ENCODE measurements at regions not wholly inside any gene's neighbourhood (a gene's known extent, or its start where the extent isn't known, plus 50 kb on each side); places are given as distances from the start of the nearest gene placed in this dataset.

DNA sequence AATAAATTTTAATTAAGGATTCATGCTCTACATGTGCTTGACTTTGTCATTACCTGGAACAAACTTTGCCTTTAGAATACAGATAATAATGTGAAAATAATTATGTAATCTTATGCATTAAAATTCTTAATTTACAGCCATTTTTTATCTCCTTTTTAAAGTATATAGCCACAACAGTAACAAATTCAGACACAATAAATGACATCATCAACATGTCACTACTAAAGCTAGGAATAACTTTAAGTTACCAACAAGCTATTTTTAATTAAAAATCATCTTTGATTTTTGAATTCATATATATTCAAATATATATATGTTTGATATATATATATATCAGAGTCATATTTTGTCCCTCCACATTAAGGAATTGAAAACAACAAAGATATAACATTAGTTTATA is 107.7 kb downstream of the MAD2L1 start:
- no TSS peak for BruUV-seq (replicated peaks)
- TF ChIP-seq STAT3 (IDR thresholded peaks at IDR 0.05; ENCODE audit: low read depth, low read length) (no peak), RCOR1 (conservative IDR thresholded peaks at IDR 0.05; ENCODE audit: low read depth, low read length) (no peak), SMAD5 (IDR thresholded peaks at IDR 0.05; ENCODE audit: low read depth) (no peak)
- H3K9ac ChIP-seq (ENCODE audit: control insufficient read depth, insufficient read depth, low read length) = no peak overlapping the region
- ChIA-PET POLR2A (no interaction called here), CTCF (no interaction called here), SMC1A (ENCODE audit: uncharacterized antibody, unreplicated experiment) (no interaction called here), RAD21 (ENCODE audit: unreplicated experiment) (no interaction called here)
- no peak for DNase-seq (ENCODE audit: low read depth, low spot score)
- H3K36me3 ChIP-seq (ENCODE audit: control insufficient read depth in 2 of 2, insufficient read depth in 2 of 2, low read length in 1 of 2) = no peaks in the 10 kb centered on the region
- H3K27me3 ChIP-seq (replicated peaks in 1 of 2; ENCODE audit: control insufficient read depth in 2 of 2, insufficient read depth in 2 of 2, low read length in 1 of 2) = no peaks in the 10 kb centered on the region
- H4K20me1 ChIP-seq (ENCODE audit: control insufficient read depth, insufficient read depth) = no peaks in the 10 kb centered on the region
- no peak overlapping the region for H3K4me3 ChIP-seq
- no peaks in the 10 kb centered on the region for H3K4me1 ChIP-seq (ENCODE audit: control insufficient read depth, insufficient read depth, low read length)
- H3K4me2 ChIP-seq (ENCODE audit: control insufficient read depth, insufficient read depth) = no peak overlapping the region
- H3K27ac ChIP-seq (ENCODE audit: control insufficient read depth, insufficient read depth) = no peak overlapping the region
- no peaks in the 10 kb centered on the region for H3K9me3 ChIP-seq (replicated peaks; ENCODE audit: control insufficient read depth, insufficient read depth, low read length)
- no peak for ATAC-seq
- intact Hi-C loops (cut with micrococcal nuclease; ENCODE audit: unreplicated experiment) = no loop called here
- no peaks in the 10 kb centered on the region for H3K79me2 ChIP-seq (ENCODE audit: control insufficient read depth, insufficient read depth, low read length)
- no peak overlapping the region for H2AFZ ChIP-seq (ENCODE audit: control insufficient read depth, low read depth, low read length)
- in situ Hi-C loops (cut with MboI) = no loop called here
- no peak for FAIRE-seq

DNA sequence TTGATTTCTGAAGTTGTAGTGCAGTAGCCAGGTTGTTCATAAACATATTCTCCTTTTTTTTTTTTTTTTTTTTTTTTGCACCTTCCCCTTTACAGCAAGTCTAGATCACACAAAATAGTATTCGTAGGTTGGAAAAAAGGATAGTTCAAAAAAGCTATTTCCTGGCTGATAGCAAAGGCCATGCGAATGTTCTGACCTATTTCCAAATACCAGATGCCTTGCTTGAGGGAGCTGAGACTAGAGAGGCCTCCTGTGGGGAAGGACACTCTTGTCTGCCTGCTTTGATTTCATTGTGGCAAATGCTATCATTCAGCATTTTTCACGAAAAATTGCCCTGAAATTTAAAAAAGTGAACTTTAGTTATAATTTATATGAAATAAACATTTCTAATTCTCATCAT is 111.4 kb downstream of the MAD2L1 start:
- DNase-seq (ENCODE audit: low read depth, low spot score) (no peak), FAIRE-seq (no peak), ATAC-seq (no peak)
- ChIA-PET POLR2A (interaction anchor here (0.6 kb wide), 2 partner anchors 63 to 233 kb away, joined by 5 to 7 read pairs; no protein-coding TSS in a partner anchor), RAD21 (ENCODE audit: unreplicated experiment) (no interaction called here), CTCF (no interaction called here), SMC1A (ENCODE audit: uncharacterized antibody, unreplicated experiment) (no interaction called here)
- H3K9ac ChIP-seq (ENCODE audit: control insufficient read depth, insufficient read depth, low read length) = no peak overlapping the region
- H3K36me3 ChIP-seq (ENCODE audit: control insufficient read depth in 2 of 2, insufficient read depth in 2 of 2, low read length in 1 of 2) = no peaks in the 10 kb centered on the region
- WGBS (ENCODE audit: insufficient coverage, insufficient replicate concordance, low lambda C conversion rate, missing lambda C conversion rate) = 7% methylated on average over 3 of the region's 3 CpGs
- no peak overlapping the region for H2AFZ ChIP-seq (ENCODE audit: control insufficient read depth, low read depth, low read length)
- H3K79me2 ChIP-seq (ENCODE audit: control insufficient read depth, insufficient read depth, low read length) = no peaks in the 10 kb centered on the region
- intact Hi-C loops (cut with micrococcal nuclease; ENCODE audit: unreplicated experiment) (no loop called here), in situ Hi-C loops (cut with MboI) (no loop called here)
- H3K27me3 ChIP-seq (replicated peaks in 1 of 2; ENCODE audit: control insufficient read depth in 2 of 2, insufficient read depth in 2 of 2, low read length in 1 of 2) = no peaks in the 10 kb centered on the region
- BruUV-seq (replicated peaks) = no TSS peak
- no peaks in the 10 kb centered on the region for H3K4me1 ChIP-seq (ENCODE audit: control insufficient read depth, insufficient read depth, low read length)
- TF ChIP-seq FOXM1 (IDR thresholded peaks at IDR 0.05; ENCODE audit: low read depth, low read length) (no peak), RAD51 (IDR thresholded peaks at IDR 0.05) (no peak), SREBF2 (IDR thresholded peaks at IDR 0.05; ENCODE audit: low read length) (no peak), RELA (IDR thresholded peaks at IDR 0.05; ENCODE audit: borderline replicate concordance, partially characterized antibody) (no peak), SMAD5 (IDR thresholded peaks at IDR 0.05; ENCODE audit: low read depth) (no peak), RAD21 (IDR thresholded peaks at IDR 0.05; ENCODE audit: insufficient read depth, low read depth, low read length) (no peak), SMAD1 (IDR thresholded peaks at IDR 0.05; ENCODE audit: low read depth, partially characterized antibody) (no peak), CEBPB (IDR thresholded peaks at IDR 0.05; ENCODE audit: borderline replicate concordance in 1 of 2, low read depth in 2 of 2, low read length in 2 of 2) (no peak), IKZF1 (conservative IDR thresholded peaks at IDR 0.05) (no peak)
- TF ChIP-seq, protein P1, sequence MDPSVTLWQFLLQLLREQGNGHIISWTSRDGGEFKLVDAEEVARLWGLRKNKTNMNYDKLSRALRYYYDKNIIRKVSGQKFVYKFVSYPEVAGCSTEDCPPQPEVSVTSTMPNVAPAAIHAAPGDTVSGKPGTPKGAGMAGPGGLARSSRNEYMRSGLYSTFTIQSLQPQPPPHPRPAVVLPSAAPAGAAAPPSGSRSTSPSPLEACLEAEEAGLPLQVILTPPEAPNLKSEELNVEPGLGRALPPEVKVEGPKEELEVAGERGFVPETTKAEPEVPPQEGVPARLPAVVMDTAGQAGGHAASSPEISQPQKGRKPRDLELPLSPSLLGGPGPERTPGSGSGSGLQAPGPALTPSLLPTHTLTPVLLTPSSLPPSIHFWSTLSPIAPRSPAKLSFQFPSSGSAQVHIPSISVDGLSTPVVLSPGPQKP (IDR thresholded peaks at IDR 0.05; ENCODE audit: low read depth, low read length) = no peak
- TF ChIP-seq, protein P2, sequence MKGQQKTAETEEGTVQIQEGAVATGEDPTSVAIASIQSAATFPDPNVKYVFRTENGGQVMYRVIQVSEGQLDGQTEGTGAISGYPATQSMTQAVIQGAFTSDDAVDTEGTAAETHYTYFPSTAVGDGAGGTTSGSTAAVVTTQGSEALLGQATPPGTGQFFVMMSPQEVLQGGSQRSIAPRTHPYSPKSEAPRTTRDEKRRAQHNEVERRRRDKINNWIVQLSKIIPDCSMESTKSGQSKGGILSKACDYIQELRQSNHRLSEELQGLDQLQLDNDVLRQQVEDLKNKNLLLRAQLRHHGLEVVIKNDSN (IDR thresholded peaks at IDR 0.05; ENCODE audit: borderline replicate concordance, extremely low read length, insufficient read depth, low read depth, low read length) = no peak
- TF ChIP-seq, protein P3, sequence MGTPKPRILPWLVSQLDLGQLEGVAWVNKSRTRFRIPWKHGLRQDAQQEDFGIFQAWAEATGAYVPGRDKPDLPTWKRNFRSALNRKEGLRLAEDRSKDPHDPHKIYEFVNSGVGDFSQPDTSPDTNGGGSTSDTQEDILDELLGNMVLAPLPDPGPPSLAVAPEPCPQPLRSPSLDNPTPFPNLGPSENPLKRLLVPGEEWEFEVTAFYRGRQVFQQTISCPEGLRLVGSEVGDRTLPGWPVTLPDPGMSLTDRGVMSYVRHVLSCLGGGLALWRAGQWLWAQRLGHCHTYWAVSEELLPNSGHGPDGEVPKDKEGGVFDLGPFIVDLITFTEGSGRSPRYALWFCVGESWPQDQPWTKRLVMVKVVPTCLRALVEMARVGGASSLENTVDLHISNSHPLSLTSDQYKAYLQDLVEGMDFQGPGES (IDR thresholded peaks at IDR 0.05) = no peak
- TF ChIP-seq, protein P4, sequence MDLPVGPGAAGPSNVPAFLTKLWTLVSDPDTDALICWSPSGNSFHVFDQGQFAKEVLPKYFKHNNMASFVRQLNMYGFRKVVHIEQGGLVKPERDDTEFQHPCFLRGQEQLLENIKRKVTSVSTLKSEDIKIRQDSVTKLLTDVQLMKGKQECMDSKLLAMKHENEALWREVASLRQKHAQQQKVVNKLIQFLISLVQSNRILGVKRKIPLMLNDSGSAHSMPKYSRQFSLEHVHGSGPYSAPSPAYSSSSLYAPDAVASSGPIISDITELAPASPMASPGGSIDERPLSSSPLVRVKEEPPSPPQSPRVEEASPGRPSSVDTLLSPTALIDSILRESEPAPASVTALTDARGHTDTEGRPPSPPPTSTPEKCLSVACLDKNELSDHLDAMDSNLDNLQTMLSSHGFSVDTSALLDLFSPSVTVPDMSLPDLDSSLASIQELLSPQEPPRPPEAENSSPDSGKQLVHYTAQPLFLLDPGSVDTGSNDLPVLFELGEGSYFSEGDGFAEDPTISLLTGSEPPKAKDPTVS (IDR thresholded peaks at IDR 0.05; ENCODE audit: low read depth, low read length) = no peak
- H4K20me1 ChIP-seq (ENCODE audit: control insufficient read depth, insufficient read depth) = no peaks in the 10 kb centered on the region
- no peak overlapping the region for H3K27ac ChIP-seq (ENCODE audit: control insufficient read depth, insufficient read depth)
- H3K4me2 ChIP-seq (ENCODE audit: control insufficient read depth, insufficient read depth) = no peak overlapping the region
- H3K9me3 ChIP-seq (replicated peaks; ENCODE audit: control insufficient read depth, insufficient read depth, low read length) = no peaks in the 10 kb centered on the region
- H3K4me3 ChIP-seq = no peak overlapping the region

Data from GM12878 (cell line).